Prostate gland (tissue), 2 donors: ENCODE measurements at regions not wholly inside any gene's neighbourhood (a gene's known extent, or its start where the extent isn't known, plus 50 kb on each side); places are given as distances from the start of the nearest gene placed in this dataset.

Source experiments
- DNase-seq: peaks from one replicate; pipeline ENCODE4 v3.0.0-alpha.2; 2019; ENCODE audit warnings: low spot score
- H3K27ac ChIP-seq, 2 donors: fragments of 200-600 bp; sonication (generic); 2 replicates each; pipeline ENCODE4 v1.5.1; 2017 to 2019
- H3K27me3 ChIP-seq: fragments of 200-600 bp; sonication (generic); replicated peaks from 2 replicates; pipeline ENCODE4 v1.5.1; 2019; ENCODE audit not compliant: insufficient read depth
- H3K36me3 ChIP-seq, 2 donors: fragments of 200-600 bp; sonication (generic); 1 replicate in 1 of 2; 2 replicates in 1 of 2; pipeline versions ENCODE4 v1.5.1 to v1.8.1; 2017 to 2019
- H3K4me1 ChIP-seq: fragments of 200-600 bp; sonication (generic); replicated peaks from 2 replicates; pipeline ENCODE4 v1.5.1; 2019
- H3K4me3 ChIP-seq, 2 donors: fragments of 200-600 bp; sonication (generic); 2 replicates each; pipeline ENCODE4 v1.5.1; 2017 to 2019
- H3K9me3 ChIP-seq: fragments of 200-600 bp; sonication (generic); 2 replicates; pipeline ENCODE4 v1.5.1; 2017
- CTCF ChIP-seq, 4 experiments: fragments of 200-600 bp in 2 of 4; fragments of 450-650 bp in 2 of 4; sonication (generic) in 2 of 4; IDR thresholded peaks; 1 replicate in 3 of 4; 2 replicates in 1 of 4; pipeline ENCODE4 v1.5.1; 2016 to 2019; ENCODE audit warnings: antibody characterized with exemption in 4 of 4, mild to moderate bottlenecking in 2 of 4, moderate library complexity in 2 of 4
- POLR2A ChIP-seq: fragments of 450-650 bp; IDR thresholded peaks from one replicate; pipeline ENCODE4 v1.6.1; 2016; ENCODE audit warnings: antibody characterized with exemption, mild to moderate bottlenecking
- POLR2AphosphoS5 ChIP-seq: sonication (generic); formaldehyde crosslinking; IDR thresholded peaks from one replicate; pipeline ENCODE4 v1.6.1; 2017; ENCODE audit warnings: antibody characterized with exemption
- WGBS: methylation state at CpG from one replicate; pipeline ENCODE4 v1.1.5; 2018; 5-methylcytosine and 5-hydroxymethylcytosine counted together
- intact Hi-C: fragments of 100-400 bp; cut with DNase I; formaldehyde crosslinking; loops from one replicate; pipeline ENCODE4 v1.14.2; 2022

- no peak for DNase-seq
- no peaks in the 10 kb centered on the region for H3K36me3 ChIP-seq
- TF ChIP-seq POLR2AphosphoS5 (no peak), POLR2A (no peak), CTCF (IDR thresholded peaks at IDR 0.05) (no peak)
- intact Hi-C loops = no loop called here
- H3K27ac ChIP-seq = no peak overlapping the region
- WGBS = 96% methylated on average over 9 of the region's 9 CpGs
- no peak overlapping the region for H3K4me3 ChIP-seq
- H3K27me3 ChIP-seq = no peaks in the 10 kb centered on the region
- H3K4me1 ChIP-seq = no peaks in the 10 kb centered on the region
- H3K9me3 ChIP-seq = no peaks in the 10 kb centered on the region
These were observed 94.1 kb upstream of the DUSP5 start for GRCh38 chr10:110403593-110403992.

GRCh38 chr10:110404413-110404812, 93.3 kb upstream of the DUSP5 start:
- no peaks in the 10 kb centered on the region for H3K27me3 ChIP-seq
- WGBS = 63% methylated on average over 4 of the region's 4 CpGs
- H3K27ac ChIP-seq = no peak overlapping the region
- no peak overlapping the region for H3K4me3 ChIP-seq
- DNase-seq = no peak
- H3K4me1 ChIP-seq = no peaks in the 10 kb centered on the region
- no peaks in the 10 kb centered on the region for H3K9me3 ChIP-seq
- H3K36me3 ChIP-seq = no peaks in the 10 kb centered on the region
- intact Hi-C loops = no loop called here
- TF ChIP-seq POLR2AphosphoS5 (no peak), CTCF (IDR thresholded peaks at IDR 0.05) (no peak), POLR2A (no peak)

GRCh38 chr10:110404825-110405224, 92.9 kb upstream of the DUSP5 start:
- Histone ChIP-seq H3K9me3 (no peaks in the 10 kb centered on the region), H3K27ac (no peak overlapping the region), H3K36me3 (no peaks in the 10 kb centered on the region), H3K27me3 (no peaks in the 10 kb centered on the region), H3K4me3 (no peak overlapping the region), H3K4me1 (no peaks in the 10 kb centered on the region)
- no peak for DNase-seq
- 77% methylated on average over 8 of the region's 8 CpGs for WGBS
- TF ChIP-seq POLR2A (no peak), POLR2AphosphoS5 (no peak), CTCF (IDR thresholded peaks at IDR 0.05) (no peak)
- intact Hi-C loops = no loop called here

GRCh38 chr10:110405380-110405779, 92.3 kb upstream of the DUSP5 start:
- Histone ChIP-seq H3K27ac (no peak overlapping the region), H3K36me3 (no peaks in the 10 kb centered on the region), H3K4me3 (no peak overlapping the region), H3K27me3 (no peaks in the 10 kb centered on the region), H3K4me1 (no peaks in the 10 kb centered on the region), H3K9me3 (no peaks in the 10 kb centered on the region)
- intact Hi-C loops = no loop called here
- WGBS = 91% methylated on average over 6 of the region's 6 CpGs
- no peak for DNase-seq
- TF ChIP-seq CTCF (IDR thresholded peaks at IDR 0.05) = no peak
- TF ChIP-seq POLR2A = no peak
- TF ChIP-seq POLR2AphosphoS5 = no peak

GRCh38 chr10:110407301-110408170, 90.2 kb upstream of the DUSP5 start:
- TF ChIP-seq CTCF (IDR thresholded peaks at IDR 0.05) = no peak
- no peak for TF ChIP-seq POLR2A
- no peak for TF ChIP-seq POLR2AphosphoS5
- 80% methylated on average over 8 of the region's 8 CpGs for WGBS
- DNase-seq = no peak
- no peak overlapping the region for H3K4me3 ChIP-seq
- H3K27ac ChIP-seq = no peak overlapping the region
- H3K36me3 ChIP-seq = no peaks in the 10 kb centered on the region
- no peaks in the 10 kb centered on the region for H3K9me3 ChIP-seq
- H3K27me3 ChIP-seq = no peaks in the 10 kb centered on the region
- intact Hi-C loops = no loop called here
- no peaks in the 10 kb centered on the region for H3K4me1 ChIP-seq
